ENCODE measurements at regions not wholly inside any gene's neighbourhood (a gene's known extent, or its start where the extent isn't known, plus 50 kb on each side); places are given as distances from the start of the nearest gene placed in this dataset.

DNA sequence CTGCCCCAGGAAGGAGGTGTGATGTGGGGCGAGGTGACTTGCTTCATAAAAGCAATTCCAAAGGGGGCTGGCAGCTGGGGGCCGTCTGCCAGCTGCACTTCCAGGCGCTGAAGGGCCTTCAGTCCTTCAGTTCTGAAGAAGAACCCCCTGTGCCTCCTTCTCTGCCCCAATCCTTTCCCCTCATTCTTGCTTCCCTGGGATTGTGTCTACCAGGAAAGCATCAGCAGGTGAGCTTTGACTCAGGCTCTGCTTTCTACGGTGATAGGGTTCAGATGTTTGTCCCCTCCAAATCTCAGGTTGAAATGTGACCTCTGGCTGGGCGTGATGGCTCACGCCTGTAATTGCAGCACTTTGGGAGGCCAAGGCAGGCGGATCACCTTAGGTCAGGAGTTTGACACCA is 52.5 kb upstream of the NKD1 start:
- Histone ChIP-seq H3K36me3 (ENCODE audit: control insufficient read depth in 4 of 4, insufficient read depth in 3 of 4, low read depth in 1 of 4, low read length in 3 of 4) (no peaks in the 10 kb centered on the region), H3K4me3 (ENCODE audit: low read depth in 1 of 3, low read length in 3 of 3) (no peak overlapping the region), H3K9ac (ENCODE audit: low read depth in 1 of 2, low read length in 2 of 2) (no peak overlapping the region), H3K4me1 (ENCODE audit: control insufficient read depth in 4 of 4, insufficient read depth in 4 of 4, low read length in 3 of 4) (no peaks in the 10 kb centered on the region), H3K27me3 (ENCODE audit: control insufficient read depth in 4 of 4, insufficient read depth in 4 of 4, low read length in 3 of 4) (no peaks in the 10 kb centered on the region), H3K27ac (ENCODE audit: low read depth in 1 of 2, low read length in 2 of 2) (no peak overlapping the region), H3K9me3 (ENCODE audit: control insufficient read depth in 4 of 4, low read length in 3 of 4) (no peaks in the 10 kb centered on the region)
- TF ChIP-seq JUND (IDR thresholded peaks at IDR 0.05): no peak
- no peak for TF ChIP-seq FOXA1 (IDR thresholded peaks at IDR 0.05)
- no peak for TF ChIP-seq EGR1 (IDR thresholded peaks at IDR 0.05; ENCODE audit: low read depth in 2 of 2)
- no peak for TF ChIP-seq FOXA2 (IDR thresholded peaks at IDR 0.05)
- no peak for TF ChIP-seq HNF4A (conservative IDR thresholded peaks at IDR 0.05)
- no peak for TF ChIP-seq RAD21 (IDR thresholded peaks at IDR 0.05)
- no peak for TF ChIP-seq YY1 (IDR thresholded peaks at IDR 0.05)
- TF ChIP-seq CTCF (IDR thresholded peaks at IDR 0.05; ENCODE audit: low read depth, low read length, missing input control): no peak
- TF ChIP-seq ATF3 (IDR thresholded peaks at IDR 0.05): no peak
- no peak for TF ChIP-seq ZBTB33 (IDR thresholded peaks at IDR 0.05)
- TF ChIP-seq HNF4G (IDR thresholded peaks at IDR 0.05): no peak
- no peak for TF ChIP-seq SP1 (IDR thresholded peaks at IDR 0.05)
- no peak for TF ChIP-seq TAF1 (conservative IDR thresholded peaks at IDR 0.05)
- no peak for TF ChIP-seq RXRA (IDR thresholded peaks at IDR 0.05)
- TF ChIP-seq GABPA (IDR thresholded peaks at IDR 0.05 in 1 of 2, conservative IDR thresholded peaks at IDR 0.05 in 1 of 2): no peak
- TF ChIP-seq MAX (IDR thresholded peaks at IDR 0.05): no peak
- no peak for TF ChIP-seq REST (IDR thresholded peaks at IDR 0.05)
- no peak for DNase-seq (ENCODE audit: low spot score)
- WGBS: 93% methylated on average over 7 of the region's 7 CpGs
